ENCODE measurements at regions not wholly inside any gene's neighbourhood (a gene's known extent, or its start where the extent isn't known, plus 50 kb on each side); places are given as distances from the start of the nearest gene placed in this dataset.

GRCh38 chr3:163132111-163132510 is 1635.5 kb downstream of the OTOL1 start:
- H3K36me3 ChIP-seq (ENCODE audit: control insufficient read depth, insufficient read depth, low read length): no peaks in the 10 kb centered on the region
- DNase-seq (ENCODE audit: extremely low read depth in 1 of 4, low spot score in 3 of 4) (no peak), ATAC-seq (no peak), FAIRE-seq (no peak)
- no peak overlapping the region for H3K9ac ChIP-seq (ENCODE audit: insufficient read depth in 1 of 2, low read depth in 2 of 2, low read length in 2 of 2)
- no peaks in the 10 kb centered on the region for H3K79me2 ChIP-seq (ENCODE audit: control insufficient read depth, insufficient read depth, low read length)
- H3K27me3 ChIP-seq (ENCODE audit: control insufficient read depth in 2 of 2, insufficient read depth in 2 of 2, low read length in 2 of 2): no peaks in the 10 kb centered on the region
- no peak overlapping the region for H3K4me2 ChIP-seq (ENCODE audit: insufficient read depth, low read length)
- 2% methylated on average over 5 of the region's 5 CpGs for WGBS (ENCODE audit: insufficient coverage, low coverage, missing lambda C conversion rate)
- no peaks in the 10 kb centered on the region for H4K20me1 ChIP-seq (replicated peaks; ENCODE audit: control insufficient read depth, insufficient read depth, low read length)
- H3K4me3 ChIP-seq: no peak overlapping the region
- ChIA-PET POLR2A (no interaction called here), CTCF (ENCODE audit: low intra/inter-chr PET ratio) (no interaction called here)
- no peak overlapping the region for H2AFZ ChIP-seq (ENCODE audit: low read depth, low read length)
- H3K9me3 ChIP-seq (replicated peaks; ENCODE audit: control insufficient read depth, insufficient read depth, low read depth, low read length): no peaks in the 10 kb centered on the region
- intact Hi-C loops (cut with micrococcal nuclease) (no loop called here), in situ Hi-C loops (cut with MboI) (no loop called here)
- H3K4me1 ChIP-seq (replicated peaks in 1 of 2; ENCODE audit: control insufficient read depth in 2 of 2, insufficient read depth in 2 of 2, low read length in 2 of 2): no peaks in the 10 kb centered on the region
- TF ChIP-seq EP300 (IDR thresholded peaks at IDR 0.05; ENCODE audit: low read length) (no peak), FOXA3 (CRISPR knock-in tag; conservative IDR thresholded peaks at IDR 0.05 in 1 of 2, IDR thresholded peaks at IDR 0.05 in 1 of 2) (no peak), UBTF (IDR thresholded peaks at IDR 0.05; ENCODE audit: borderline replicate concordance in 1 of 2, low read depth in 2 of 2, low read length in 2 of 2) (no peak), ZNF699 (CRISPR knock-in tag; IDR thresholded peaks at IDR 0.05; ENCODE audit: insufficient replicate concordance) (no peak), E2F1 (CRISPR knock-in tag; IDR thresholded peaks at IDR 0.05) (no peak), CBFB (CRISPR knock-in tag; IDR thresholded peaks at IDR 0.05) (no peak), ZNF561 (CRISPR knock-in tag; conservative IDR thresholded peaks at IDR 0.05) (no peak), ESRRB (CRISPR knock-in tag; IDR thresholded peaks at IDR 0.05; ENCODE audit: borderline replicate concordance) (no peak), THRAP3 (IDR thresholded peaks at IDR 0.05; ENCODE audit: borderline replicate concordance) (no peak), SAFB2 (IDR thresholded peaks at IDR 0.05; ENCODE audit: borderline replicate concordance, low read depth, low read length, severe bottlenecking) (no peak), TCF15 (CRISPR knock-in tag; IDR thresholded peaks at IDR 0.05) (no peak), EP400 (IDR thresholded peaks at IDR 0.05) (no peak), ZNF316 (IDR thresholded peaks at IDR 0.05) (no peak), TAF9B (IDR thresholded peaks at IDR 0.05; ENCODE audit: partially characterized antibody) (no peak), ZNF695 (CRISPR knock-in tag; IDR thresholded peaks at IDR 0.05) (no peak)
- TF ChIP-seq, protein P1, sequence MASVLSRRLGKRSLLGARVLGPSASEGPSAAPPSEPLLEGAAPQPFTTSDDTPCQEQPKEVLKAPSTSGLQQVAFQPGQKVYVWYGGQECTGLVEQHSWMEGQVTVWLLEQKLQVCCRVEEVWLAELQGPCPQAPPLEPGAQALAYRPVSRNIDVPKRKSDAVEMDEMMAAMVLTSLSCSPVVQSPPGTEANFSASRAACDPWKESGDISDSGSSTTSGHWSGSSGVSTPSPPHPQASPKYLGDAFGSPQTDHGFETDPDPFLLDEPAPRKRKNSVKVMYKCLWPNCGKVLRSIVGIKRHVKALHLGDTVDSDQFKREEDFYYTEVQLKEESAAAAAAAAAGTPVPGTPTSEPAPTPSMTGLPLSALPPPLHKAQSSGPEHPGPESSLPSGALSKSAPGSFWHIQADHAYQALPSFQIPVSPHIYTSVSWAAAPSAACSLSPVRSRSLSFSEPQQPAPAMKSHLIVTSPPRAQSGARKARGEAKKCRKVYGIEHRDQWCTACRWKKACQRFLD (CRISPR knock-in tag; IDR thresholded peaks at IDR 0.05): no peak
- TF ChIP-seq, protein P2, sequence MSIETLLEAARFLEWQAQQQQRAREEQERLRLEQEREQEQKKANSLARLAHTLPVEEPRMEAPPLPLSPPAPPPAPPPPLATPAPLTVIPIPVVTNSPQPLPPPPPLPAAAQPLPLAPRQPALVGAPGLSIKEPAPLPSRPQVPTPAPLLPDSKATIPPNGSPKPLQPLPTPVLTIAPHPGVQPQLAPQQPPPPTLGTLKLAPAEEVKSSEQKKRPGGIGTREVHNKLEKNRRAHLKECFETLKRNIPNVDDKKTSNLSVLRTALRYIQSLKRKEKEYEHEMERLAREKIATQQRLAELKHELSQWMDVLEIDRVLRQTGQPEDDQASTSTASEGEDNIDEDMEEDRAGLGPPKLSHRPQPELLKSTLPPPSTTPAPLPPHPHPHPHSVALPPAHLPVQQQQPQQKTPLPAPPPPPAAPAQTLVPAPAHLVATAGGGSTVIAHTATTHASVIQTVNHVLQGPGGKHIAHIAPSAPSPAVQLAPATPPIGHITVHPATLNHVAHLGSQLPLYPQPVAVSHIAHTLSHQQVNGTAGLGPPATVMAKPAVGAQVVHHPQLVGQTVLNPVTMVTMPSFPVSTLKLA (conservative IDR thresholded peaks at IDR 0.05): no peak
- H3K27ac ChIP-seq (ENCODE audit: extremely low read depth, low read depth, low read length): no peak overlapping the region
- no peaks in the 10 kb centered on the region for H3K9me1 ChIP-seq (ENCODE audit: control insufficient read depth, insufficient read depth, low read length)
- no TSS peak for BruUV-seq (replicated peaks)
